ENCODE measurements at regions not wholly inside any gene's neighbourhood (a gene's known extent, or its start where the extent isn't known, plus 50 kb on each side); places are given as distances from the start of the nearest gene placed in this dataset.

GRCh38 chr12:92550661-92551060 is 152.1 kb upstream of the PLEKHG7 start:
- peaks cover 2 to 10% (median 8%) of the 10 kb centered on the region in 3 donors for H3K4me1 ChIP-seq (ENCODE audit: control insufficient read depth in 3 of 3, insufficient read depth in 3 of 3, low read length in 3 of 3)
- no peaks in the 10 kb centered on the region for H3K9me3 ChIP-seq (ENCODE audit: control insufficient read depth in 3 of 3, low read length in 3 of 3)
- no peak overlapping the region for H3K4me3 ChIP-seq (ENCODE audit: low read length in 3 of 3)
- H3K27me3 ChIP-seq (ENCODE audit: control insufficient read depth in 3 of 3, insufficient read depth in 3 of 3, low read length in 3 of 3): no peaks in the 10 kb centered on the region
- no peak overlapping the region for H3K27ac ChIP-seq (ENCODE audit: low read depth, low read length)
- no peak overlapping the region for H3K9ac ChIP-seq (ENCODE audit: low read depth in 1 of 3, low read length in 3 of 3)
- no peaks in the 10 kb centered on the region for H3K36me3 ChIP-seq (ENCODE audit: control insufficient read depth in 3 of 3, insufficient read depth in 3 of 3, low read length in 3 of 3)

- Histone ChIP-seq H3K9me3 (ENCODE audit: control insufficient read depth in 3 of 3, low read length in 3 of 3) (no peaks in the 10 kb centered on the region), H3K4me1 (ENCODE audit: control insufficient read depth in 3 of 3, insufficient read depth in 3 of 3, low read length in 3 of 3) (peaks cover 2 to 10% (median 8%) of the 10 kb centered on the region in 3 donors), H3K4me3 (ENCODE audit: low read length in 3 of 3) (no peak overlapping the region), H3K27ac (ENCODE audit: low read depth, low read length) (no peak overlapping the region), H3K36me3 (ENCODE audit: control insufficient read depth in 3 of 3, insufficient read depth in 3 of 3, low read length in 3 of 3) (no peaks in the 10 kb centered on the region), H3K27me3 (ENCODE audit: control insufficient read depth in 3 of 3, insufficient read depth in 3 of 3, low read length in 3 of 3) (no peaks in the 10 kb centered on the region), H3K9ac (ENCODE audit: low read depth in 1 of 3, low read length in 3 of 3) (no peak overlapping the region)
These were observed 152.5 kb upstream of the PLEKHG7 start for GRCh38 chr12:92550254-92550653.

GRCh38 chr12:92549516-92549915 is 153.3 kb upstream of the PLEKHG7 start:
- Histone ChIP-seq H3K9me3 (ENCODE audit: control insufficient read depth in 3 of 3, low read length in 3 of 3) (no peaks in the 10 kb centered on the region), H3K36me3 (ENCODE audit: control insufficient read depth in 3 of 3, insufficient read depth in 3 of 3, low read length in 3 of 3) (no peaks in the 10 kb centered on the region), H3K27ac (ENCODE audit: low read depth, low read length) (no peak overlapping the region), H3K4me3 (ENCODE audit: low read length in 3 of 3) (no peak overlapping the region), H3K4me1 (ENCODE audit: control insufficient read depth in 3 of 3, insufficient read depth in 3 of 3, low read length in 3 of 3) (peaks cover 2 to 10% (median 5%) of the 10 kb centered on the region in 3 donors), H3K9ac (ENCODE audit: low read depth in 1 of 3, low read length in 3 of 3) (no peak overlapping the region), H3K27me3 (ENCODE audit: control insufficient read depth in 3 of 3, insufficient read depth in 3 of 3, low read length in 3 of 3) (no peaks in the 10 kb centered on the region)

- Histone ChIP-seq H3K27ac (ENCODE audit: low read depth, low read length) (no peak overlapping the region), H3K9ac (ENCODE audit: low read depth in 1 of 3, low read length in 3 of 3) (no peak overlapping the region), H3K4me3 (ENCODE audit: low read length in 3 of 3) (no peak overlapping the region), H3K36me3 (ENCODE audit: control insufficient read depth in 3 of 3, insufficient read depth in 3 of 3, low read length in 3 of 3) (no peaks in the 10 kb centered on the region), H3K27me3 (ENCODE audit: control insufficient read depth in 3 of 3, insufficient read depth in 3 of 3, low read length in 3 of 3) (no peaks in the 10 kb centered on the region), H3K9me3 (ENCODE audit: control insufficient read depth in 3 of 3, low read length in 3 of 3) (no peaks in the 10 kb centered on the region), H3K4me1 (ENCODE audit: control insufficient read depth in 3 of 3, insufficient read depth in 3 of 3, low read length in 3 of 3) (peaks cover 2 to 6% (median 3%) of the 10 kb centered on the region in 3 donors)
These were observed 154.9 kb upstream of the PLEKHG7 start for GRCh38 chr12:92547906-92548305.

- no peaks in the 10 kb centered on the region for H3K27me3 ChIP-seq (ENCODE audit: control insufficient read depth in 3 of 3, insufficient read depth in 3 of 3, low read length in 3 of 3)
- H3K9me3 ChIP-seq (ENCODE audit: control insufficient read depth in 3 of 3, low read length in 3 of 3): no peaks in the 10 kb centered on the region
- no peaks in the 10 kb centered on the region for H3K36me3 ChIP-seq (ENCODE audit: control insufficient read depth in 3 of 3, insufficient read depth in 3 of 3, low read length in 3 of 3)
- no peak overlapping the region for H3K9ac ChIP-seq (ENCODE audit: low read depth in 1 of 3, low read length in 3 of 3)
- H3K27ac ChIP-seq (ENCODE audit: low read depth, low read length): no peak overlapping the region
- H3K4me1 ChIP-seq (ENCODE audit: control insufficient read depth in 3 of 3, insufficient read depth in 3 of 3, low read length in 3 of 3): peaks cover 0 to 6% (median 2%) of the 10 kb centered on the region in 3 donors
- no peak overlapping the region for H3K4me3 ChIP-seq (ENCODE audit: low read length in 3 of 3)
These were observed 155.4 kb upstream of the PLEKHG7 start for GRCh38 chr12:92547420-92547819.

GRCh38 chr12:92546635-92547348 is 156.0 kb upstream of the PLEKHG7 start:
- H3K4me1 ChIP-seq (ENCODE audit: control insufficient read depth in 3 of 3, insufficient read depth in 3 of 3, low read length in 3 of 3): peaks cover 0 to 6% (median 1%) of the 10 kb centered on the region in 3 donors
- H3K27me3 ChIP-seq (ENCODE audit: control insufficient read depth in 3 of 3, insufficient read depth in 3 of 3, low read length in 3 of 3): no peaks in the 10 kb centered on the region
- H3K9ac ChIP-seq (ENCODE audit: low read depth in 1 of 3, low read length in 3 of 3): no peak overlapping the region
- H3K27ac ChIP-seq (ENCODE audit: low read depth, low read length): no peak overlapping the region
- H3K9me3 ChIP-seq (ENCODE audit: control insufficient read depth in 3 of 3, low read length in 3 of 3): no peaks in the 10 kb centered on the region
- H3K4me3 ChIP-seq (ENCODE audit: low read length in 3 of 3): no peak overlapping the region
- no peaks in the 10 kb centered on the region for H3K36me3 ChIP-seq (ENCODE audit: control insufficient read depth in 3 of 3, insufficient read depth in 3 of 3, low read length in 3 of 3)

- Histone ChIP-seq H3K4me1 (ENCODE audit: control insufficient read depth in 3 of 3, insufficient read depth in 3 of 3, low read length in 3 of 3) (peaks cover 0 to 6% (median 0%) of the 10 kb centered on the region in 3 donors), H3K9ac (ENCODE audit: low read depth in 1 of 3, low read length in 3 of 3) (no peak overlapping the region), H3K27me3 (ENCODE audit: control insufficient read depth in 3 of 3, insufficient read depth in 3 of 3, low read length in 3 of 3) (no peaks in the 10 kb centered on the region), H3K9me3 (ENCODE audit: control insufficient read depth in 3 of 3, low read length in 3 of 3) (no peaks in the 10 kb centered on the region), H3K4me3 (ENCODE audit: low read length in 3 of 3) (no peak overlapping the region), H3K36me3 (ENCODE audit: control insufficient read depth in 3 of 3, insufficient read depth in 3 of 3, low read length in 3 of 3) (no peaks in the 10 kb centered on the region), H3K27ac (ENCODE audit: low read depth, low read length) (no peak overlapping the region)
These were observed 156.5 kb upstream of the PLEKHG7 start for GRCh38 chr12:92546259-92546634.

- no peak overlapping the region for H3K27ac ChIP-seq (ENCODE audit: low read depth, low read length)
These were observed 158.5 kb upstream of the PLEKHG7 start for GRCh38 chr12:92544322-92544721.

GRCh38 chr12:92543840-92544239 is 158.9 kb upstream of the PLEKHG7 start:
- Histone ChIP-seq H3K9ac (ENCODE audit: low read depth in 1 of 3, low read length in 3 of 3) (no peak overlapping the region), H3K4me1 (ENCODE audit: control insufficient read depth in 3 of 3, insufficient read depth in 3 of 3, low read length in 3 of 3) (peaks cover 10 to 15% (median 11%) of the 10 kb centered on the region in 3 donors), H3K27ac (ENCODE audit: low read depth, low read length) (no peak overlapping the region), H3K4me3 (ENCODE audit: low read length in 3 of 3) (no peak overlapping the region), H3K27me3 (ENCODE audit: control insufficient read depth in 3 of 3, insufficient read depth in 3 of 3, low read length in 3 of 3) (no peaks in the 10 kb centered on the region), H3K9me3 (ENCODE audit: control insufficient read depth in 3 of 3, low read length in 3 of 3) (no peaks in the 10 kb centered on the region), H3K36me3 (ENCODE audit: control insufficient read depth in 3 of 3, insufficient read depth in 3 of 3, low read length in 3 of 3) (no peaks in the 10 kb centered on the region)

More at GRCh38 chr12:92544322-92544721, 158.5 kb upstream of the PLEKHG7 start:
- H3K4me3 ChIP-seq (ENCODE audit: low read length in 3 of 3): no peak overlapping the region
- H3K27me3 ChIP-seq (ENCODE audit: control insufficient read depth in 3 of 3, insufficient read depth in 3 of 3, low read length in 3 of 3): no peaks in the 10 kb centered on the region
- no peak overlapping the region for H3K9ac ChIP-seq (ENCODE audit: low read depth in 1 of 3, low read length in 3 of 3)
- peaks cover 10 to 11% (median 11%) of the 10 kb centered on the region in 3 donors for H3K4me1 ChIP-seq (ENCODE audit: control insufficient read depth in 3 of 3, insufficient read depth in 3 of 3, low read length in 3 of 3)
- no peaks in the 10 kb centered on the region for H3K9me3 ChIP-seq (ENCODE audit: control insufficient read depth in 3 of 3, low read length in 3 of 3)
- H3K36me3 ChIP-seq (ENCODE audit: control insufficient read depth in 3 of 3, insufficient read depth in 3 of 3, low read length in 3 of 3): no peaks in the 10 kb centered on the region

- no peaks in the 10 kb centered on the region for H3K27me3 ChIP-seq (ENCODE audit: control insufficient read depth in 3 of 3, insufficient read depth in 3 of 3, low read length in 3 of 3)
- no peak overlapping the region for H3K4me3 ChIP-seq (ENCODE audit: low read length in 3 of 3)
- H3K9ac ChIP-seq (ENCODE audit: low read depth in 1 of 3, low read length in 3 of 3): no peak overlapping the region
- H3K9me3 ChIP-seq (ENCODE audit: control insufficient read depth in 3 of 3, low read length in 3 of 3): no peaks in the 10 kb centered on the region
- no peak overlapping the region for H3K27ac ChIP-seq (ENCODE audit: low read depth, low read length)
- peaks cover 10 to 16% (median 11%) of the 10 kb centered on the region in 3 donors for H3K4me1 ChIP-seq (ENCODE audit: control insufficient read depth in 3 of 3, insufficient read depth in 3 of 3, low read length in 3 of 3)
- H3K36me3 ChIP-seq (ENCODE audit: control insufficient read depth in 3 of 3, insufficient read depth in 3 of 3, low read length in 3 of 3): no peaks in the 10 kb centered on the region
These were observed 159.4 kb upstream of the PLEKHG7 start for GRCh38 chr12:92543359-92543758.
